GM19351 (cell line): ENCODE measurements at regions not wholly inside any gene's neighbourhood (a gene's known extent, or its start where the extent isn't known, plus 50 kb on each side); places are given as distances from the start of the nearest gene placed in this dataset.
"Not testable (repeated sequence)": the region's sequence is repeated elsewhere in the genome, so short reads cannot be mapped to it uniquely, and the experiment has no call there.

Experiments used
- ATAC-seq: cut with Tn5 transposase; IDR thresholded peaks from one replicate; pipeline ENCODE4 v1.9.1; 2021; ENCODE audit warnings: mild to moderate bottlenecking, moderate library complexity; ENCODE audit not compliant: unreplicated experiment

DNA sequence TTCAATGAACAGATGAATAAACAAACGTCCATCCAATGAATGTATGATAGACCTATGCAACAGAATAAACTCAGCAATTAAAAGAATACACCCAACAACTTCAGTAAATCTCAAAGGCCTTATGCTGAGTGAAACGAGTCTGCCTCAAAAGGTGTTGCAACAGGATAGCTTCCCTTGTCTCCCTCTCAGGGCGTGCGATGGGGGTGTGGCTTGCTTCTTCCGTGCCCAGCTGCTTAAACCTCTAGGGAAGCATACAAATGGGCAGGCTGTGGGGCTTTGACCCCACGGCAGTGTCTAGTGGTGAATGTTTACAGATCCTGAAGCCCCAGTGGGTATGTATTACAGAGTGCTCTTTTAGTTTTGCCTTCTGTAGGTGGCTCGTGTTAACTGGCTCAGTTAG, 87.0 kb upstream of the CCL21 start:
- no peak for ATAC-seq

DNA sequence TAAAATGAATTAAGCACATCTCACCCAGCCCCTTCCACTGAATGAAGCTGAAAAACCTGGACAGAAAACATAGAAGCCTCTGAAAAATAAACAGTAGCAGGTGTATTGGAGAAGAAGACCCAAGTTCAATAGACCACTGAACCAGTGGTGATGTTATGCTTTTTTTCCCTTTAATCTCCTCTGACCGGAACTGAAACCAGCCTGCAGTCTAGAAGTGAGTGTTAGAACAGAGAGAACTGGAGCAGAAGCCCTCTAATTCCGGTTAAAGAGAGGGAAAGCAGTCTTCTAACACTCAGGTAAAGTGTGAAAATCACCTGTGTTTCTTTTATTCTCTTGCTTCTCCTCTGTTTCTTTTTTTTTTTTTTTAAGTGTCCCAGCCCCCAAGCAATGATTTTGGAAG, 83.5 kb upstream of the CCL21 start:
- peak; percentile 56 for ATAC-seq

- peak; percentile 50 for ATAC-seq
Observed at GRCh38 chr9:34783951-34784487, 74.1 kb upstream of the CCL21 start.

DNA sequence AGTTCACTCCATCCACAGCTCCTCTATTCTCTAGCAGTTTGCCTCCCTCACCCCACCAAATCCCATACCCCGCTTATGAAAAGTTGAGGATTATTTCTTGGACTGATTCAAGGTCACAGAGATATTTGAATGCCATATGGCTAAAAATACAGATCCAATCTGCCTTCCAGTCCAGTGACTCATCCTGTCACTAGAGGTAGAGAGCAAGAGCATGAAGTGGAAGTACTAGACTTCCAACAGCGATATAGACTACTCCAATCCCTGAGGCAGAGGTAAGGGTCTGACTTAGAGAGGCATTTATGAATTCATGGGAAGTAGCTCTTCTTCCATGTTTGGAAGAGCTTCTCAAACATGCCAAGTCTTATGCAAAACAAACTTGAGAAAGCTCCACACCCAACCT, 72.4 kb upstream of the CCL21 start:
- no peak for ATAC-seq

- no peak for ATAC-seq
Observed at GRCh38 chr9:34777666-34778065, 67.7 kb upstream of the CCL21 start.

DNA sequence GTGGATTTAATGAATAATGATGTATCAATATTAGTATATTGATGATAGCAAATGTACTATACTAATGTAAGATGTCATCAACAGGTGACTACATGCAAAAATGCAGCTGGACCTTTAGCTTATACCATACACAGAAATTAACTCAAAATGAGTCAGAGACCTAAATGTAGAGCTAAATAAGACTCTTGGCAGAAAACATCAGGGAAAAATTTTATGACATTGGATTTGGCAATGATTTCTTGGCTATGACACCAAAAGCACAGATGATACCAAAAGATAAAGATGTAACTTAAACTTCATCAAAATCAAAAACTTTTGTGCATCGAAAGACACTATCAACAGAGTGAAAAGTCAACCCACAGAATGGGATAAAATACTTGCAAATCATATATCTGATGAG, 64.0 kb upstream of the CCL21 start:
- ATAC-seq, result no peak

GRCh38 chr9:34773306-34773910, 63.5 kb upstream of the CCL21 start:
- no peak for ATAC-seq

DNA sequence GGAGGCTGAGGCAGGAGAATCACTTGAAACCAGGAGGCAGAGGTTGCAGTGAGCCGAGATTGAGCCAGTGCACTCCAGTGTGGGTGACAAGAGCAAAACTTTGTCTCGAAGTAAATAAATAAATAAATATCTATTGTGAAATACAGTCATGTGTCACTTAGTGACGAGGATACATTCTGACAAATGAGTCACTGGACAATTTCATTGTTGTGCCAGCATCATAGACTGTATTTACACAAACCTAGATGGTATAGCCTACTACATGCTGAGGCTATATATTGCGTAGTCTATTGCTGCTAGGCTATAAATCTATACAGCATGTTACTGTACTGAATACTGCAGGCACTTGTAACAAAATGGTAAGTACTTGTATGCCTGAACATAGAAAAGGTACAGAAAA, 61.1 kb upstream of the CCL21 start:
- no peak for ATAC-seq

DNA sequence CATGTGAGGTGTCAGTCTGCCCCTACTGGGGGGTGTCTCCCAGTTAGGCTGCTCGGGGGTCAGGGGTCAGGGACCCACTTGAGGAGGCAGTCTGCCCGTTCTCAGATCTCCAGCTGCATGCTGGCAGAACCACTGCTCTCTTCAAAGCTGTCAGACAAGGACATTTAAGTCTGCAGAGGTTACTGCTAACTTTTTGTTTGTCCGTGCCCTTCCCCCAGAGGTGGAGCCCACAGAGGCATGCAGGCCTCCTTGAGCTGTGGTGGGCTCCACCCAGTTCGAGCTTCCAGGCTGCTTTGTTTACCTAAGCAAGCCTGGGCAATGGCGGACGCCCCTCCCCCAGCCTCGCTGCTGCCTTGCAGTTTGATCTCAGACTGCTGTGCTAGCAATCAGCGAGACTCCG, 57.2 kb upstream of the CCL21 start:
- ATAC-seq, result not testable (repeated sequence)

GRCh38 chr9:34760196-34761040, 50.5 kb upstream of the CCL21 start:
- not testable (repeated sequence) for ATAC-seq
